Colonic mucosa (tissue), 4 donors: ENCODE measurements at regions not wholly inside any gene's neighbourhood (a gene's known extent, or its start where the extent isn't known, plus 50 kb on each side); places are given as distances from the start of the nearest gene placed in this dataset.

Experiments used
- DNase-seq: peaks from one replicate; pipeline ENCODE4 v3.0.0-alpha.2; 2020
- H3K27ac ChIP-seq: fragments of 200-600 bp; one replicate; pipeline ENCODE4 v1.8.0; 2021
- H3K27me3 ChIP-seq: fragments of 200-600 bp; one replicate; pipeline ENCODE4 v1.8.0; 2021
- H3K36me3 ChIP-seq: fragments of 200-600 bp; one replicate; pipeline ENCODE4 v1.8.0; 2021
- H3K4me1 ChIP-seq: fragments of 200-600 bp; one replicate; pipeline ENCODE4 v1.8.0; 2021; ENCODE audit warnings: mild to moderate bottlenecking
- H3K4me3 ChIP-seq: fragments of 200-600 bp; one replicate; pipeline ENCODE4 v1.8.0; 2021
- H3K9ac ChIP-seq, 2 donors: one replicate each; pipeline ENCODE4 v1.7.0; 2013; ENCODE audit warnings: control low read depth in 2 of 2, low read depth in 2 of 2, low read length in 2 of 2
- H3K9me3 ChIP-seq: fragments of 200-600 bp; one replicate; pipeline ENCODE4 v1.8.0; 2021
- intact Hi-C: fragments of 100-400 bp; cut with DNase I; formaldehyde crosslinking; loops from one replicate; pipeline ENCODE4 v1.14.1; 2022
- TF ChIP-seq, protein P1 (sequence below): fragments of 200-600 bp; IDR thresholded peaks from one replicate; pipeline ENCODE4 v1.8.0; 2022; ENCODE audit warnings: antibody characterized with exemption, mild to moderate bottlenecking
- donor health status: healthy.
- donor health status: DM: no; HTN: no; CAD: no.
- donor health status: DM: no; HTN: no; CAD: no.

DNA sequence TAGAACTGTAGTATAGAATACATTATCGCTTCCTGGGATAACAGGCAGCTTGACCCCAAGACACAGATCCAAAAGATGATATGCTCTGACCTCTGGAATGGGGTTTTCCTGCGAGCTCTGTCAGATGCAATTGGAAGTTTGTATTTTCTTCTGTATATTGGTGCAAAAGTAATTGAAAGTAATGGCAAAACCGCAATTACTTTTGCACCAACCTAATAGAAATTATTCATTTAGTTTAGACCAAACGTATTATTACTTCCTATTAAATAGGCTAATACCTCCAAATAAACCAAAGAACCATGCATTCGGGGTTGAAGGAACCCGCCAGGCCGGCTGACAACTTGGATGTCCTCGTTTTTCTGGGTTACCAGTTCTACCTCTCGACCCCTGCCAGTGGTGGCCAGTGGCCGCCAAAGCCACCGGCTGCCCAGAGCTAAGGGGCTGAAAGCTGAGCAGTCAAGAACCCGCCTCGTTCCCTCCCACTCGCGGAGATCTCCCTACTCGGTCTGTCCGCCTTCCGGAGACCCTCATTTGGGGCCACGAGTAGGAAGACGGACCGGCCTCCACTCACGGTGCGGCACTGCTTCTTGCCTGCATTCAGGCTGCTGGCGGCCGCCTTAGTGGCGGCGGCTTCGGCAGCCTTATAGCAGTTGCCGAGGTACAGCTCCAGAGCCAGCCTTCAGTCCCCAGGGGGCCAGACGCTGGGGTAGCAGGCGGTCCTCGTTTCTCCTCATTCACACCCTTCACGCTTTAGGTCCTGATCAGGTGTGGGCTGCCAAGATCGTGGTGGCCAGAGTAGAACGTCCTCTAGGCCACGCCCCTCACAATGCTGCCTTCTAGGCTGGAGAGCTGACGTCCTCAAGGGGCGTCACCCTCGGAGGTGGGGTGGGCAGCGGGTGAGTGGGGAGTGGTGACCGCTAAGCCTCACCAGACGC is 121.9 kb downstream of the RBMX2 start:
- Histone ChIP-seq H3K27me3 (no peaks in the 10 kb centered on the region), H3K9me3 (no peaks in the 10 kb centered on the region), H3K36me3 (no peaks in the 10 kb centered on the region), H3K9ac (no peak overlapping the region), H3K4me3 (peak overlapping the region; percentile 22), H3K27ac (no peak overlapping the region), H3K4me1 (no peaks in the 10 kb centered on the region)
- intact Hi-C loops = no loop called here
- peak; percentile 36 for DNase-seq
- TF ChIP-seq, protein P1, sequence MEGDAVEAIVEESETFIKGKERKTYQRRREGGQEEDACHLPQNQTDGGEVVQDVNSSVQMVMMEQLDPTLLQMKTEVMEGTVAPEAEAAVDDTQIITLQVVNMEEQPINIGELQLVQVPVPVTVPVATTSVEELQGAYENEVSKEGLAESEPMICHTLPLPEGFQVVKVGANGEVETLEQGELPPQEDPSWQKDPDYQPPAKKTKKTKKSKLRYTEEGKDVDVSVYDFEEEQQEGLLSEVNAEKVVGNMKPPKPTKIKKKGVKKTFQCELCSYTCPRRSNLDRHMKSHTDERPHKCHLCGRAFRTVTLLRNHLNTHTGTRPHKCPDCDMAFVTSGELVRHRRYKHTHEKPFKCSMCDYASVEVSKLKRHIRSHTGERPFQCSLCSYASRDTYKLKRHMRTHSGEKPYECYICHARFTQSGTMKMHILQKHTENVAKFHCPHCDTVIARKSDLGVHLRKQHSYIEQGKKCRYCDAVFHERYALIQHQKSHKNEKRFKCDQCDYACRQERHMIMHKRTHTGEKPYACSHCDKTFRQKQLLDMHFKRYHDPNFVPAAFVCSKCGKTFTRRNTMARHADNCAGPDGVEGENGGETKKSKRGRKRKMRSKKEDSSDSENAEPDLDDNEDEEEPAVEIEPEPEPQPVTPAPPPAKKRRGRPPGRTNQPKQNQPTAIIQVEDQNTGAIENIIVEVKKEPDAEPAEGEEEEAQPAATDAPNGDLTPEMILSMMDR = no peak

DNA sequence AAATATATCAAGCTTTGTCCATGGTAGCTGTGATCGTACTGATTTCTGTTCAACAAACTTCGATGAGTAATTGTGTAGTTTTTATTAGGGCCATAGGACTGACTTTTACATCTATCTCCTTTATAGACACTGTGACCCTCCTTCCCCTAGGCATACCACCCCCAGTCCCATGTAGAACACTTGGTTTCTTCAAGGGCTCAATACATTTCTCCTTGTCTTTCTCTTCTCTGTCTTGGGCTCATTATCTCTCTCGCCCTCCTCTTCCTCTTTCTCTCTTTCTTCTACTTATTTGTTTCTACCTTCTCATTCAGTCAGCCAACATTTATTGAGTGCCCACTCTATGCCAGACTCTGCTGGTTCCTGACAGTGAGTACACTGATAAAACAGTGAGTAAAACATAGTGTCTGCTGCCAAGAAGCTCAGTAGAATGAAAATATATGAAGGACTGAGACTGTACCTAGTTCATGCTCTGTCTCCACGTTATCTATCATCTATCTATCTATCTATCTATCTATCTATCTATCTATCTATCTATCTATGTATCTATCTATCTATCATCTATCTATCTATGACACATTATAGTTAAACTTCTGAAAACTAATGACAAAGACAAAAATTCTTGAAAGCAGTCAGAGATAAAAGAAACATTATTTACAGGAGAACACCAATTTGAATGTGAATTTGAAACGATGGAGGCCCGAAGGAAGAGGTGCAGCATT is 122.8 kb downstream of the RBMX2 start:
- DNase-seq = no peak
- TF ChIP-seq, protein P1 = no peak
- no peaks in the 10 kb centered on the region for H3K36me3 ChIP-seq
- intact Hi-C loops = no loop called here
- H3K27me3 ChIP-seq = no peaks in the 10 kb centered on the region
- H3K27ac ChIP-seq = no peak overlapping the region
- H3K9me3 ChIP-seq = no peaks in the 10 kb centered on the region
- no peak overlapping the region for H3K4me3 ChIP-seq
- H3K9ac ChIP-seq = no peak overlapping the region
- H3K4me1 ChIP-seq = no peaks in the 10 kb centered on the region

DNA sequence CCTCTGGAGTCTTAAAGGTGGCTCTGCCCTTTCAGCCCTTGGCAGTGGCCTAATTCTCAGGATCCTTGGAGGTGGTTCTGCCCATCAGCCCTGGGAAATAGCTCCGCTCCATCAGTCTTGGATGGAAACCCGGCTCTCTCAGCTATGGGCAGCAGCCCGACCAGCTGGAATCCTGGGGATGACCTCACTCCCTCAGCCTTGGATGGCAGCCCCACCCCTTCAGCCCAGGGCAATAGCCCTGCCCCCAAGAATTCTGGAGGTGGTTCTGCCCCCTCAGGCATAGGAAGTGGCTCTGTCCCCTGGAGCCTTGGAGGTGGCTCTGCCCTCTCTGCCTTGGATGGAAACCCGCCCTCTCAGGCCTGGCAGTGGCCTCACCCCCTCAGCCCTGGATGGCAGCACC is 127.7 kb downstream of the RBMX2 start:
- Histone ChIP-seq H3K27me3 (no peaks in the 10 kb centered on the region), H3K9ac (no peak overlapping the region), H3K9me3 (no peaks in the 10 kb centered on the region), H3K27ac (no peak overlapping the region), H3K36me3 (no peaks in the 10 kb centered on the region), H3K4me3 (no peak overlapping the region), H3K4me1 (no peaks in the 10 kb centered on the region)
- TF ChIP-seq, protein P1 = no peak
- intact Hi-C loops = no loop called here
- no peak for DNase-seq

GRCh38 chrX:130531066-130531465 is 129.3 kb downstream of the RBMX2 start:
- intact Hi-C loops = no loop called here
- no peak overlapping the region for H3K9ac ChIP-seq
- no peaks in the 10 kb centered on the region for H3K4me1 ChIP-seq
- no peak overlapping the region for H3K4me3 ChIP-seq
- TF ChIP-seq, protein P1 = no peak
- no peak overlapping the region for H3K27ac ChIP-seq
- DNase-seq = no peak
- no peaks in the 10 kb centered on the region for H3K36me3 ChIP-seq
- no peaks in the 10 kb centered on the region for H3K9me3 ChIP-seq
- no peaks in the 10 kb centered on the region for H3K27me3 ChIP-seq

- TF ChIP-seq, protein P1 = peak; percentile 56
- Histone ChIP-seq H3K9ac (no peak overlapping the region), H3K36me3 (no peaks in the 10 kb centered on the region), H3K27ac (no peak overlapping the region), H3K9me3 (no peaks in the 10 kb centered on the region), H3K4me1 (no peaks in the 10 kb centered on the region), H3K27me3 (no peaks in the 10 kb centered on the region), H3K4me3 (no peak overlapping the region)
- intact Hi-C loops = loop anchor here (2.0 kb wide), 1 partner anchor 377 kb away; no protein-coding TSS in a partner anchor
- peak; percentile 36 for DNase-seq
These were observed 138.0 kb downstream of the RBMX2 start for GRCh38 chrX:130539721-130540321.
